H9 (cell line): ENCODE measurements at regions not wholly inside any gene's neighbourhood (a gene's known extent, or its start where the extent isn't known, plus 50 kb on each side); places are given as distances from the start of the nearest gene placed in this dataset.

Source experiments
- DNase-seq: peaks from one replicate; pipeline ENCODE4 v3.0.0-alpha.2; 2017
- H2AFZ ChIP-seq: one replicate; pipeline ENCODE4 v1.6.1; 2013; ENCODE audit warnings: mild to moderate bottlenecking, low read length, control low read depth, moderate library complexity
- H2AK5ac ChIP-seq: 2 replicates; pipeline ENCODE4 v1.6.1; 2013; ENCODE audit warnings: low read length, control low read depth, mixed read lengths; ENCODE audit not compliant: insufficient read length
- H2BK120ac ChIP-seq: one replicate; pipeline ENCODE4 v1.6.1; 2013; ENCODE audit warnings: low read depth, mild to moderate bottlenecking, low read length, control low read depth, inconsistent platforms; ENCODE audit not compliant: poor library complexity, severe bottlenecking
- H2BK12ac ChIP-seq: 2 replicates; pipeline ENCODE4 v1.6.1; 2013; ENCODE audit warnings: low read length, control low read depth, mixed read lengths, low read depth; ENCODE audit not compliant: insufficient read length
- H2BK15ac ChIP-seq: 2 replicates; pipeline ENCODE4 v1.6.1; 2013; ENCODE audit warnings: low read depth, low read length, control low read depth
- H2BK20ac ChIP-seq: one replicate; pipeline ENCODE4 v1.6.1; 2013; ENCODE audit warnings: low read depth, mild to moderate bottlenecking, low read length, control low read depth, inconsistent platforms; ENCODE audit not compliant: poor library complexity, severe bottlenecking
- H2BK5ac ChIP-seq: 2 replicates; pipeline ENCODE4 v1.6.1; 2013; ENCODE audit warnings: low read length, control low read depth, mixed read lengths; ENCODE audit not compliant: insufficient read length
- H3K14ac ChIP-seq: 2 replicates; pipeline ENCODE4 v1.6.1; 2013; ENCODE audit warnings: low read length, control low read depth; ENCODE audit not compliant: insufficient read depth
- H3K18ac ChIP-seq: 2 replicates; pipeline ENCODE4 v1.6.1; 2013; ENCODE audit warnings: low read depth, mild to moderate bottlenecking, mixed read lengths, low read length, control low read depth; ENCODE audit not compliant: insufficient read length
- H3K23ac ChIP-seq: 2 replicates; pipeline ENCODE4 v1.6.1; 2013; ENCODE audit warnings: low read length, control low read depth, mixed read lengths, low read depth; ENCODE audit not compliant: insufficient read length
- H3K23me2 ChIP-seq: 2 replicates; pipeline ENCODE4 v1.6.1; 2013; ENCODE audit warnings: low read depth, mild to moderate bottlenecking, mixed read lengths, low read length, control low read depth; ENCODE audit not compliant: insufficient read length, poor library complexity, severe bottlenecking
- H3K27ac ChIP-seq: 2 replicates; pipeline ENCODE4 v1.5.1; 2013; ENCODE audit warnings: low read length, control low read depth, mixed read lengths, low read depth; ENCODE audit not compliant: insufficient read length
- H3K27me3 ChIP-seq: 2 replicates; pipeline ENCODE4 v1.6.1; 2013; ENCODE audit warnings: low read length, control low read depth, inconsistent platforms; ENCODE audit not compliant: insufficient read depth
- H3K4ac ChIP-seq: 2 replicates; pipeline ENCODE4 v1.6.1; 2013; ENCODE audit warnings: low read depth, mild to moderate bottlenecking, control low read depth, inconsistent platforms, low read length, moderate library complexity
- H3K4me1 ChIP-seq: 2 replicates; pipeline ENCODE4 v1.6.1; 2013; ENCODE audit warnings: low read length, control low read depth, inconsistent platforms; ENCODE audit not compliant: insufficient read depth
- H3K4me2 ChIP-seq: 2 replicates; pipeline ENCODE4 v1.6.1; 2013; ENCODE audit warnings: low read length, control low read depth, mixed read lengths; ENCODE audit not compliant: insufficient read length, insufficient read depth
- H3K56ac ChIP-seq: 2 replicates; pipeline ENCODE4 v1.6.1; 2013; ENCODE audit warnings: low read depth, mild to moderate bottlenecking, mixed read lengths, low read length, control low read depth; ENCODE audit not compliant: insufficient read length
- H3K79me1 ChIP-seq: 2 replicates; pipeline ENCODE4 v1.6.1; 2013; ENCODE audit warnings: low read depth, mild to moderate bottlenecking, moderate library complexity, low read length, control low read depth, inconsistent platforms; ENCODE audit not compliant: insufficient read depth, poor library complexity, severe bottlenecking
- H3K79me2 ChIP-seq: 2 replicates; pipeline ENCODE4 v1.6.1; 2013; ENCODE audit warnings: low read length, control low read depth, inconsistent platforms; ENCODE audit not compliant: insufficient read depth
- H3K9ac ChIP-seq: 2 replicates; pipeline ENCODE4 v1.6.1; 2013; ENCODE audit warnings: low read length, control low read depth, mixed read lengths; ENCODE audit not compliant: insufficient read length; ENCODE audit errors: extremely low read depth
- H3K9me3 ChIP-seq: one replicate; pipeline ENCODE4 v1.6.1; 2013; ENCODE audit warnings: low read depth, low read length, inconsistent platforms; ENCODE audit not compliant: control insufficient read depth
- H3T11ph ChIP-seq: one replicate; pipeline ENCODE4 v1.6.1; 2013; ENCODE audit warnings: mild to moderate bottlenecking, low read length, control low read depth, inconsistent platforms
- H4K20me1 ChIP-seq: one replicate; pipeline ENCODE4 v1.6.1; 2013; ENCODE audit not compliant: control insufficient read depth, insufficient read length, insufficient read depth
- H4K5ac ChIP-seq: 2 replicates; pipeline ENCODE4 v1.6.1; 2013; ENCODE audit warnings: low read depth, mild to moderate bottlenecking, mixed read lengths, low read length, control low read depth; ENCODE audit not compliant: insufficient read length
- H4K8ac ChIP-seq: replicated peaks from 2 replicates; pipeline ENCODE4 v1.6.1; 2013; ENCODE audit warnings: low read length, control low read depth, mixed read lengths, low read depth; ENCODE audit not compliant: insufficient read length
- H4K91ac ChIP-seq: 2 replicates; pipeline ENCODE4 v1.6.1; 2013; ENCODE audit warnings: low read depth, mild to moderate bottlenecking, moderate library complexity, mixed read lengths, low read length, control low read depth; ENCODE audit not compliant: insufficient read length
- H3K27ac Mint-ChIP-seq, 3 experiments: 2 replicates in 2 of 3; 3 replicates in 1 of 3; pipeline ENCODE4 v1.8.0; 2020 to 2021; ENCODE audit warnings: mixed read lengths in 3 of 3, mild to moderate bottlenecking in 1 of 3, moderate library complexity in 1 of 3
- H3K27me3 Mint-ChIP-seq: 2 replicates; pipeline ENCODE4 v1.8.0; 2021; ENCODE audit warnings: low read depth, mild to moderate bottlenecking, moderate library complexity, mixed read lengths
- H3K36me3 Mint-ChIP-seq, 3 experiments: 2 replicates in 2 of 3; 3 replicates in 1 of 3; pipeline ENCODE4 v1.8.0; 2020 to 2021; ENCODE audit warnings: low read depth in 3 of 3, mixed read lengths in 3 of 3; ENCODE audit not compliant: insufficient read depth in 1 of 3
- H3K4me1 Mint-ChIP-seq, 2 experiments: 2 replicates each; pipeline ENCODE4 v1.8.0; 2020; ENCODE audit warnings: mixed read lengths in 2 of 2
- H3K4me3 Mint-ChIP-seq, 2 experiments: 2 replicates in 1 of 2; 3 replicates in 1 of 2; pipeline ENCODE4 v1.8.0; 2020 to 2021; ENCODE audit warnings: mild to moderate bottlenecking in 2 of 2, mixed read lengths in 2 of 2, moderate library complexity in 1 of 2
- H3K9me3 Mint-ChIP-seq, 2 experiments: 2 replicates in 1 of 2; 3 replicates in 1 of 2; pipeline ENCODE4 v1.8.0; 2020; ENCODE audit warnings: mild to moderate bottlenecking in 2 of 2, mixed read lengths in 2 of 2, moderate library complexity in 1 of 2
- CTCF ChIP-seq: fragments of 200-600 bp; sonication (generic); conservative IDR thresholded peaks from 3 replicates; pipeline ENCODE4 v1.8.0; 2021; ENCODE audit warnings: antibody characterized with exemption, mild to moderate bottlenecking
- WGBS: extraction: QIAGEN DNeasy Blood & Tissue Kit; methylation state at CpG from one replicate; pipeline ENCODE4 v1.1.7; 2013; ENCODE audit warnings: missing lambda C conversion rate, low lambda C conversion rate, mixed read lengths; ENCODE audit not compliant: insufficient read length; ENCODE audit errors: extremely low coverage; 5-methylcytosine and 5-hydroxymethylcytosine counted together

GRCh38 chr2:53434466-53434865, 333.1 kb upstream of the CHAC2 start:
- H3K4ac ChIP-seq: no peak overlapping the region
- H4K5ac ChIP-seq: no peak overlapping the region
- Mint-ChIP-seq H3K9me3 (no peaks in the 10 kb centered on the region), H3K36me3 (no peaks in the 10 kb centered on the region), H3K27ac (peak overlapping the region; percentile 1 to 93 (median 44); a peak in 6 of 7 replicates), H3K4me1 (peaks cover 0 to 40% of the 10 kb centered on the region in 2 experiments), H3K4me3 (peak overlapping the region in 1 of 2 experiments; percentile 2; a peak in 2 of 5 replicates), H3K27me3 (no peaks in the 10 kb centered on the region)
- DNase-seq: no peak
- H2BK12ac ChIP-seq: no peak overlapping the region
- no peak overlapping the region for H4K91ac ChIP-seq
- no peak overlapping the region for H2BK15ac ChIP-seq
- H2AFZ ChIP-seq: no peak overlapping the region
- WGBS: no CpG with 5 or more reads among the region's 1 CpG
- no peaks in the 10 kb centered on the region for H4K20me1 ChIP-seq
- H3K27ac ChIP-seq: peak overlapping the region; percentile 39
- no peak overlapping the region for H3T11ph ChIP-seq
- H3K4me2 ChIP-seq: no peak overlapping the region
- H4K8ac ChIP-seq: no peak overlapping the region
- H3K79me1 ChIP-seq: no peaks in the 10 kb centered on the region
- no peak overlapping the region for H3K9ac ChIP-seq
- no peaks in the 10 kb centered on the region for H3K9me3 ChIP-seq
- H3K56ac ChIP-seq: no peak overlapping the region
- H2AK5ac ChIP-seq: no peak overlapping the region
- no peaks in the 10 kb centered on the region for H3K23me2 ChIP-seq
- H3K27me3 ChIP-seq: no peaks in the 10 kb centered on the region
- H3K4me1 ChIP-seq: peaks cover 7% of the 10 kb centered on the region
- no peak overlapping the region for H3K23ac ChIP-seq
- no peak overlapping the region for H3K18ac ChIP-seq
- H3K79me2 ChIP-seq: no peaks in the 10 kb centered on the region
- TF ChIP-seq CTCF: no peak
- H2BK120ac ChIP-seq: no peak overlapping the region
- no peak overlapping the region for H3K14ac ChIP-seq
- no peak overlapping the region for H2BK5ac ChIP-seq
- no peak overlapping the region for H2BK20ac ChIP-seq
